Activated T-cell treated with anti-CD3 and anti-CD28 coated beads, Interleukin-2, amount 50 U/mL, for 4 hours (primary cell): ENCODE measurements at regions not wholly inside any gene's neighbourhood (a gene's known extent, or its start where the extent isn't known, plus 50 kb on each side); places are given as distances from the start of the nearest gene placed in this dataset.

Experiments
- ATAC-seq, 2 donors: fragments of 200-7000 bp; cut with Tn5 transposase; one replicate each; pipeline ENCODE4 v1.10.0; 2021
- DNase-seq: peaks from one replicate; pipeline ENCODE4 v3.0.0-alpha.2; 2020
- H3K27me3 Mint-ChIP-seq: one replicate; pipeline ENCODE4 v1.8.0; 2021; ENCODE audit warnings: low read depth, mixed read lengths
- H3K36me3 Mint-ChIP-seq: one replicate; pipeline ENCODE4 v1.8.0; 2022; ENCODE audit warnings: mixed read lengths; ENCODE audit not compliant: insufficient read depth
- H3K4me1 Mint-ChIP-seq: one replicate; pipeline ENCODE4 v1.8.0; 2021; ENCODE audit warnings: low read depth, mixed read lengths
- H3K4me3 Mint-ChIP-seq: one replicate; pipeline ENCODE4 v1.8.0; 2021; ENCODE audit warnings: mild to moderate bottlenecking, moderate library complexity, mixed read lengths
- H3K9me3 Mint-ChIP-seq: one replicate; pipeline ENCODE4 v1.8.0; 2021; ENCODE audit warnings: mixed read lengths

DNA sequence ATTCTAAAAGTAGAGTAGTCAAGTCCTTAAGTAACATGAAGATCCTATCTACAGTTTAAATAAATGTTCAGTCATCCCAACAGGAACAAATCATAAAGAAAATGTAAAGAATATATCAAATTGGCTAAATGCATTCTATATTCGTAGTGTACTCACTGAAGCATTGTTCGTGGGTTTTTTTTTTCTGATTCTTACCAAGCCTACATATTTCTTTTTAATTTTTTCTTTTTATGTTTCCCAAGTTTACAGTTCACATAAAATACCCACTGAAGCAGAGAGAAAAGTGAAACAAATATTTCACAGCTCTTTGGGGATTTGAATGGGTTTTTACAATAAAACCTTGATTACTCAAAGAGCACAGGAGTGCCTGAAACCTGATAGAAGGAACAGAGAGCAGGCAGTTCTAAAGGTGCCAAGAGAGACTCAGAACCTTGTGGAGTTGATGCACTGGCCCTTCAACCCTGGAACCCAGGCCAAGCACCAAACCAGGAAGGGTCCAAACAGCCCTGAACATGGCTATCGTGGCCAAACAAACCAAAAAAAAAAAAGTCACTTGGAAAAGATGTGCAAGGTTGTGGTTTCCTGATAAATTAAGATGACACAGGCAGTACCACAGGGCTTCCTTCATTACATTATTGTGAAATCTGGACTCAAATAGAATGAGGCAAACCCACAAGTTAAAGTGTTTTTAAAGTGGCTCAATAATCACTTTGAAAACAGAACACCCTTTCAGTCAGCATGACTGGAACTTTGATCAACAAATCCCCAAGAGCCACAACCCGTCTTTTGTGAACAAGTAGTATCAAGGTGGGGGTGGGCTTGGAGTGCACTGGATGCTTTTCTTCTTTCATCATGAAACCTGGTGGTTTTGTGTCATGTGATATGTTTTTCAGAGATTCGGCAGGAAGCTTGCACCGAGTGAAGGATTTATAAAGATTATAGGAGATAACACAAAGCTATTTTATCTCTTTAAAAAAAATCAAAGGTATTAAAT is 245.0 kb upstream of the FN1 start:
- ATAC-seq (peak; percentile 82), DNase-seq (no peak)
- H3K4me3 Mint-ChIP-seq, result peak overlapping the region; percentile 28
- no peaks in the 10 kb centered on the region for H3K27me3 Mint-ChIP-seq
- peaks cover 15% of the 10 kb centered on the region for H3K4me1 Mint-ChIP-seq
- no peaks in the 10 kb centered on the region for H3K36me3 Mint-ChIP-seq
- peaks cover 7% of the 10 kb centered on the region for H3K9me3 Mint-ChIP-seq

- no peaks in the 10 kb centered on the region for H3K36me3 Mint-ChIP-seq
- no peaks in the 10 kb centered on the region for H3K27me3 Mint-ChIP-seq
- no peak for DNase-seq
- ATAC-seq, result no peak
- H3K9me3 Mint-ChIP-seq, result peaks cover 4% of the 10 kb centered on the region
- H3K4me3 Mint-ChIP-seq, result no peak overlapping the region
- H3K4me1 Mint-ChIP-seq, result peaks cover 15% of the 10 kb centered on the region
Measured at GRCh38 chr2:215678094-215678493, 242.2 kb upstream of the FN1 start.

DNA sequence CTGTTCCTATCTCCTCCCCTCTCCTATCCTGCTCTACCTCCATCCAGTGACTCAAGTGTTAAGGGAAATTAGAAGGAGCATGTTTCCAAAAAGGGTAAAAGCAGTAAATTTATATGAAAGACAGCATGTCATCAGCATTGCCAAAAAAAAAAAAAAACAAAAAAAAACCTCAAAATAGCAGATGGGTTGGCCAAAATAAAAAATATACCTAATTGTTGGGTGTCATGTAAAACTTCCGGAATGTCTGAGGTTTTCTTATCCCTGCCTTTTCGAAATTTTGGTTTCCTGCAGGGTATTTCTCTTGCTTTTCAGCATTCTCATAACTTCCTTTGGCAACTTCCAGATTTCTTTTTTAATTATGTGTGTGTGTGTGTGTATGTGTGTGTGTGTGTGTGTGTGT is 241.6 kb upstream of the FN1 start:
- Mint-ChIP-seq H3K4me1 (peaks cover 15% of the 10 kb centered on the region), H3K9me3 (peaks cover 7% of the 10 kb centered on the region), H3K27me3 (no peaks in the 10 kb centered on the region), H3K4me3 (no peak overlapping the region), H3K36me3 (no peaks in the 10 kb centered on the region)
- no peak for DNase-seq
- ATAC-seq, result no peak

DNA sequence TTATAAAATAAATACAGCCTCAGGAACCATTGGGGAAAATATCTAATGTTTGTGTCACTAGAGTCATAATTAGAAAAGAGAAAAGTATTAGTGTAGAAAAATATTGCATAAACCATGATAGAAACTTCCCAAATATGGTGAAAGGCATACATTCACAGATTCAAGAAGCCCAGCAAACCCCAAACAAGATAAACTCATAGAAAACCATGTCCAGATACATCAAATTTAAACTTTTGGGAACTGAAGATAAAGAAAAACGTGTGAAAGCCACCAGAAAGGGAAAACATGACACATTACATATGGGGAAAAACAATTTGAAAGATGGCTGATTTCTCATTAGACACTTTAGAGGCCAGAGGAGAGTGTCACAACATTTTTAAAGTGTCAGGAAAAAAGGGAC is 236.5 kb upstream of the FN1 start:
- no peak overlapping the region for H3K4me3 Mint-ChIP-seq
- peaks cover 4% of the 10 kb centered on the region for H3K9me3 Mint-ChIP-seq
- H3K36me3 Mint-ChIP-seq, result no peaks in the 10 kb centered on the region
- H3K27me3 Mint-ChIP-seq, result peaks cover 6% of the 10 kb centered on the region
- DNase-seq (no peak), ATAC-seq (no peak)
- no peaks in the 10 kb centered on the region for H3K4me1 Mint-ChIP-seq

- H3K4me3 Mint-ChIP-seq, result no peak overlapping the region
- peaks cover 7% of the 10 kb centered on the region for H3K27me3 Mint-ChIP-seq
- no peaks in the 10 kb centered on the region for H3K36me3 Mint-ChIP-seq
- no peaks in the 10 kb centered on the region for H3K4me1 Mint-ChIP-seq
- ATAC-seq, result no peak
- peaks cover 4% of the 10 kb centered on the region for H3K9me3 Mint-ChIP-seq
- DNase-seq, result no peak
Measured at GRCh38 chr2:215671691-215672090, 235.8 kb upstream of the FN1 start.

DNA sequence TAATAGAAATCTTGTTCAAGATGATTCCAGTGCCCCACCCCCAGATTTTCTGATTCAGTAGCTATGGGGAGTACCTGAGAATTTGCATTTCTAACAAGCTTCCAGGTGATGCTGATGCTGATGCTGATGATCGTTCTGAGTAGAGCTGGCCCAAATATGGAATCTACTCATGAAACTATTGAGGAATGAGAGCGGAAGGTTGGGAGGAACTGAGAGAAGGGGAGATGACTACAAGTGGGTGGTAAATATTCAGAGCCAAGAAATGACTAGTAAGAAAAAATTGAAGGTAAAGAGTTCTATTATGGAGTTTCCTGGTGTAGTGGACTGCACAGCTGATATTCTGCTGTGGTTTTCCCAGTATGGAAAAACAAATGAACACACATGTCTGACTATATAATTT is 235.4 kb upstream of the FN1 start:
- Mint-ChIP-seq H3K36me3 (no peaks in the 10 kb centered on the region), H3K4me1 (no peaks in the 10 kb centered on the region), H3K27me3 (peaks cover 7% of the 10 kb centered on the region), H3K4me3 (no peak overlapping the region), H3K9me3 (peaks cover 4% of the 10 kb centered on the region)
- ATAC-seq (no peak), DNase-seq (no peak)

DNA sequence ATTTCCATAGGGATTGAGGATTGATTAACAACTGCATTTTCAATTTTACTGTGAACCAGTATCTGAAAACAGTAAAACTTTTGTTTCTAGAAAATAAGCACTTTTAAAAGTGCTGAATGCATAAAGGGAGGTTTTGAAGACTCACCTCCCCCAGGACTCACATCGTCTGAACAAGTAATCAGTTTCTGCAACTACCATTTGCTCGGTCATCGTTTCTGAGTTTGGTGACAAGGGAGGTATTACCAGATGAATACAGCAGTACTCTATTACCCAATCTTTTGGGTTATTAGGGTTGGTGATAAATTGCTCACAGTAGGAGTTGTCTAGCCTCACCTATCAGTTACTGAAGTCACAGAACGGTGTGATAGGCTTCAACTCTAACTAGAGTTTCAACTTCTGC is 234.5 kb upstream of the FN1 start:
- DNase-seq, result no peak
- H3K4me1 Mint-ChIP-seq, result no peaks in the 10 kb centered on the region
- no peaks in the 10 kb centered on the region for H3K36me3 Mint-ChIP-seq
- no peak overlapping the region for H3K4me3 Mint-ChIP-seq
- no peak for ATAC-seq
- H3K9me3 Mint-ChIP-seq, result peaks cover 4% of the 10 kb centered on the region
- H3K27me3 Mint-ChIP-seq, result peaks cover 7% of the 10 kb centered on the region

DNA sequence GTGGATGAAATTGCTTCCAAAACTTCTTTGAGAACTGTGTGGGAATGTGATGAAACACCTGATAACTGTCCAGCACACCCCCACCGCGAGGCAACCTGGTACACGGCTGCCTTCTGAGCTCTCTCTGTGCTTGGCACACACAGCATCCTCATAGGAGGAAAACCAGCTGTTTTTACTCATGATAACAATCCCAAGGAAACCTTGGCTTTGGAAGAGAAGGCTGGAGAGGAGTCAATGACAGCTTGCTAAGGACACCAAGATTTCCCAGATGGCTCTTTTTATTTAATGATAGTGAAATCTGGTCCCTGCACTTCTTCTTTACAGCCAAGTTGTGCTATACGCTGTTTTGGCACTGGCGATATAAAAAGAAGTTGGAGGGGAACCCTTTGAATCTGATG is 232.5 kb upstream of the FN1 start:
- peaks cover 4% of the 10 kb centered on the region for H3K9me3 Mint-ChIP-seq
- no peak for DNase-seq
- no peaks in the 10 kb centered on the region for H3K36me3 Mint-ChIP-seq
- peaks cover 7% of the 10 kb centered on the region for H3K27me3 Mint-ChIP-seq
- no peak for ATAC-seq
- no peak overlapping the region for H3K4me3 Mint-ChIP-seq
- H3K4me1 Mint-ChIP-seq, result peaks cover 4% of the 10 kb centered on the region

DNA sequence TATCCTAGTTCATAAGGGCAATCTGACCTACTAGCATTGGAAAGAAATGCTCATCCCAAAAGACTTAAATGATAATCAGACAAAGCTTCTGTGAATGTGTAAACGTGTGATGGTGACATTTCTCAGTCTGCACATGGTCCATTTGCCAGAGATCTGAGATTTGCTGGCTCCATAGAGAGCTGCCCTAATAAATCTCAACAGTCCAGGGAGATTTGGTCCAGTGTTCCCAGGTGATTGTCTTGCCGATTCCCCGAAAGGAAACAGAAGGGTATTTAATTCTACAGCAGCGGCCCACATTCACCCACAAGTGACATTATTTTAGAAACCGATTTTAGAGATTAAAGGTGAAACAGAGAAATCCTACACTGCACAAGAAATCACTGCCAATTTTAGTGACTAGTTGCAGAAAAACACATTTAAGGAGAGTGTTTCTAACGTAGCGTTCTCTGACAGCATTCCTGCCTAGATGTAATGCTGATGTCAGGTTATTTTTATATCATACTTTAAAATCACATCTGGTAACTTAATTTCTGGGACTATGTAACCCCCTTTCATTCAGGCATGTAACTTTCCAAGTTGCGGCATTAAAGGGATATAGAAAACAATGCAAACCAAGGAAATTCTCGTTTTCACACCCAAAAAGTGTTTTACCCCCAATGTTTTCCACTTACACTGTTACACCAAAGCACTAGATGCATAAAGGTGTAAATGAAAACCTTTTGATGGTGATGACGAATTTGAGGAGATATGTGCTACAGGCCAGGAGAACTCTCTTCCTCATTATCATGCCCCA is 231.9 kb upstream of the FN1 start:
- Mint-ChIP-seq H3K36me3 (no peaks in the 10 kb centered on the region), H3K27me3 (peaks cover 7% of the 10 kb centered on the region), H3K9me3 (peaks cover 4% of the 10 kb centered on the region), H3K4me1 (peaks cover 4% of the 10 kb centered on the region), H3K4me3 (no peak overlapping the region)
- DNase-seq, result no peak
- ATAC-seq, result no peak

GRCh38 chr2:215664847-215665525 is 229.1 kb upstream of the FN1 start:
- H3K4me3 Mint-ChIP-seq, result no peak overlapping the region
- no peak for DNase-seq
- peaks cover 7% of the 10 kb centered on the region for H3K27me3 Mint-ChIP-seq
- no peaks in the 10 kb centered on the region for H3K36me3 Mint-ChIP-seq
- peak in 1 of 2 donors; percentile 51 for ATAC-seq
- H3K4me1 Mint-ChIP-seq, result peaks cover 4% of the 10 kb centered on the region
- no peaks in the 10 kb centered on the region for H3K9me3 Mint-ChIP-seq

DNA sequence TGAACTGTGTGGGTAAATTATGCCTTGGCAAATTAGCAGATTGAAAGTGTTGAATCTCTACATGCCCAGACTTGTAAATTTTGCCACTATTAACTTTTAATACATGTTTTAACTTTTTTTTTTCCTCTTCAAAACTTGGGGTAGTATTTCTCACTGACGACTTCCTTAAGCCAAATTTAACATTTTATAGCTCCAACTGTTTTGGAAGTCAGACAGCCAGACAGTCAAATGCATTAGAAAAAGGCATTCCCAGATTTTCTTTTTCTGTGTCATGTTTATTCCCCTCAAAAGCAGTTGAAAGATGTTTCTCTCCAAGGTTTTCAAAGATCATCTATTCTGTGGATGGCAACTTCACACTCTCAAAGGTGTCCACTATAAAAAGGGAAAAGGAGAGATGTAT is 226.8 kb upstream of the FN1 start:
- no peak overlapping the region for H3K4me3 Mint-ChIP-seq
- peaks cover 2% of the 10 kb centered on the region for H3K27me3 Mint-ChIP-seq
- ATAC-seq (no peak), DNase-seq (no peak)
- no peaks in the 10 kb centered on the region for H3K9me3 Mint-ChIP-seq
- H3K36me3 Mint-ChIP-seq, result no peaks in the 10 kb centered on the region
- H3K4me1 Mint-ChIP-seq, result peaks cover 4% of the 10 kb centered on the region

GRCh38 chr2:215660687-215661086 is 224.8 kb upstream of the FN1 start:
- Mint-ChIP-seq H3K9me3 (no peaks in the 10 kb centered on the region), H3K4me1 (peaks cover 4% of the 10 kb centered on the region)
- no peak for DNase-seq

DNA sequence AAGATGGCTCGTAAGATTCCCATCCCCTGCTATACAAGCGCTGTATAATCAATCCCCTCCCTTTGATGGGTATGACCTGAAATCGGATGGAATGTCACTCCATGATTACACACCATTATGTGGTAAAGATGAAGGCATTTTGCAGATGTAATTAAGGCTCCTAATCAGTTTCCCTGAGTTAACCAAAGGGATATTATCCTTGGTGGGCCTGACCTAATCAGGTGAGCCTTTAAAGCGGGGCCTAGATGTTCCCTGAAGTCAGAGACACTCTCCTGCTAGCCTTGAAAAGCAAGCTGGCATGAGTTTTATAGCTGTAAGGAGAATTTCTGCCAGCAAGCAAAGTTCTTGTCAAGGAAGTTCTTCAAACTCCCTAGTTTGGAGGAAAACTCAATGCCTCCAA is 223.8 kb upstream of the FN1 start:
- H3K4me1 Mint-ChIP-seq, result peaks cover under 1% of the 10 kb centered on the region
- no peaks in the 10 kb centered on the region for H3K27me3 Mint-ChIP-seq
- ATAC-seq (no peak), DNase-seq (no peak)
- H3K9me3 Mint-ChIP-seq, result no peaks in the 10 kb centered on the region
- H3K4me3 Mint-ChIP-seq, result no peak overlapping the region
- H3K36me3 Mint-ChIP-seq, result no peaks in the 10 kb centered on the region

More at GRCh38 chr2:215660687-215661086, 224.8 kb upstream of the FN1 start:
- no peaks in the 10 kb centered on the region for H3K36me3 Mint-ChIP-seq
- H3K27me3 Mint-ChIP-seq, result no peaks in the 10 kb centered on the region
- no peak for ATAC-seq
- no peak overlapping the region for H3K4me3 Mint-ChIP-seq

GRCh38 chr2:215658635-215659305 is 222.9 kb upstream of the FN1 start:
- no peaks in the 10 kb centered on the region for H3K36me3 Mint-ChIP-seq
- no peaks in the 10 kb centered on the region for H3K4me1 Mint-ChIP-seq
- no peak overlapping the region for H3K4me3 Mint-ChIP-seq
- no peaks in the 10 kb centered on the region for H3K27me3 Mint-ChIP-seq
- no peaks in the 10 kb centered on the region for H3K9me3 Mint-ChIP-seq
- DNase-seq (no peak), ATAC-seq (no peak)
